NCI-H2081 treated with DMSO at 0.1 percent for 48 hours (cell line): ENCODE measurements at regions not wholly inside any gene's neighbourhood (a gene's known extent, or its start where the extent isn't known, plus 50 kb on each side); places are given as distances from the start of the nearest gene placed in this dataset.

Experiments
- DNase-seq: peaks from one replicate; lab custom pipeline; 2025; lab: John Stamatoyannopoulos, UW

DNA sequence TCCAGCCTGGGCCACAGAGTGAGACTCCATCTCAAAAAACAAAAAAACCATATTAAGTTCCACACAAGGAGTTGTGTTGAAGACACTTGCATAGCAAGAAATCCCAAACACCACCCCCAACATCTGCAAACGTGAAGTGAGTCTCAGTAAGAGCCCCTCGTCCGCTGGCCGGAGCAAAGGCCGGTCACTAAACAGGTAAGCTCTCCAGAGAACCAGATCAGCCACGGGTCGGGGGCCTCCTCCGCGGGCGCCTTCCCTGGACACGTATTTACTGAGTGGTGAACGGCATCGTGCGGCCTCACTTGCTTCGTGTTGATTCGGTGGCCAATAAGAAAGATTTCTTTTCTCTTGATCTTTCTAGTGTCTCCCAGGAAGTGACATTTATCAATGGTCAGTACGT is 93.6 kb downstream of the MRPL36 start:
- no peak for DNase-seq

DNA sequence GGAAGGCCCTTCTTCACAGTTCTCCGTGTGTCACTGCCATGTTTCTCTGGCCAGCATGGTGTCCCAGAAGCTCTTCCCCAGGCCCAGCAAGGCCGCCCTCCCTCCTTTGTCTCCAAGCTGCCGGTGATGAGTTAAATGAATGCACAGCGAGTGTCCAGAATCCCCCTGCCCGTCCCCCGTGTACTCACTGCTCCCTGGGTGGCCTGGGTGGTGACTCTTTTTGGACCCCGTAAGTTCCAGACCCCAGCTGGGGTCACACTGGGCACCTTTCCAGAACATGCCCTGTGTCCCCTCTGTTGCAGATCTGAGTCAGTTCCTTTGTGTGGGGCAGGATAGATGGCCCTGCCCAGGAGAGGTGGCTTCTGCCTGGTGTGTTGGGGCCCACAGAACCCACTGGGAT is 95.0 kb downstream of the MRPL36 start:
- no peak for DNase-seq

DNA sequence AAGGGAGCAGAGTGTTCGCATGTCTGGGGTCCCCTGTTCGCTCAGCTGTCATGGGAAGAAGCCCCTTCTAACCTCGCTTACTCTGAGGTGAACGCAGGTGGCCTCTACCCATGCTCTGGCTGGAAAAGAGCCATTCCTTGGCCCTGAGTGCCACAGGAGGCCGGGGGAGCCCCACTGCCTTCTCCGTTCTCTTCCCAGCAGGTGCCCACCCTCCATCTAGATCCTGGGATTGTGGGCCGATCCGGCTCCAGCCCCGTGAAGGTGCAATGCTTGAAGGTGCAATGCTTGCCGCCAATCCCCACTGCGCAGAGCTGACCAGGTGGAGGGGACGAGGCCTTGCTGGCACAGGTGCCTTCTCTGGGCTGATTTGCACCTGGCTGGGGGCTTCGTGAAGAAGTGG is 95.4 kb downstream of the MRPL36 start:
- DNase-seq: no peak

DNA sequence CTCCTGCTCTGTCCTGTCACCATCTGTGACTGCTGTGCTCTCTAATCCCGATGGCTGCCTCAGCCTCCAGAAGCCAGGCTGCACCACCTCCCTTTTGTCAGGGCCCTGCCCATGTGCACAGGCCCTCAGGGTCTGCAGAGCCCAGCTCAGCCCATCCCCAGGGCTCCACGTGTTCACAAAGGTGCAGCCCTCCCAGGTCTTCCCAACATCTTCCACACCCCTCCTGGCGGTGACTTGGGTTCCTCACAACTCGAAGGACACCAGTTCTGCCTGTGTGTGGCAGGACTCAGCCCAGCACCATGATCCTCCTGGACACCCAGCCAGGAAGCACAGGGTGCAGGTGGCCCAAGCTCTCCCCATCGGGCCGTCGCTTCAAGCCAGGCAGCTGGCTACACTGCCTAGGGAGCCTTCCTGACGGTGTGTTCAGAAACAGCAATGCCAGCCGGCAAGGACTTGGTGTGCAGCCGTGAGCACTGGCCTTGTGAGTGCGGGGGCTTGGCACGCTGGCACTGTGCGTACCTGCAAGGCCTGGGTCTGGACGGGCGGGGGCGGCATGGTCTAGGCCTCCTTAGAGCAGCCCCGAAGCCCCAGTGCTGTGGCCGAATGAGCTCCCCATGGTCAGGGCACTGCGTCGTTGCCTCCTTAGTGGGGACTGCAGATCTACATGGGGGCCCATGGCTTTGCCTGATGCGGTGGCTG is 96.1 kb downstream of the MRPL36 start:
- no peak for DNase-seq

DNA sequence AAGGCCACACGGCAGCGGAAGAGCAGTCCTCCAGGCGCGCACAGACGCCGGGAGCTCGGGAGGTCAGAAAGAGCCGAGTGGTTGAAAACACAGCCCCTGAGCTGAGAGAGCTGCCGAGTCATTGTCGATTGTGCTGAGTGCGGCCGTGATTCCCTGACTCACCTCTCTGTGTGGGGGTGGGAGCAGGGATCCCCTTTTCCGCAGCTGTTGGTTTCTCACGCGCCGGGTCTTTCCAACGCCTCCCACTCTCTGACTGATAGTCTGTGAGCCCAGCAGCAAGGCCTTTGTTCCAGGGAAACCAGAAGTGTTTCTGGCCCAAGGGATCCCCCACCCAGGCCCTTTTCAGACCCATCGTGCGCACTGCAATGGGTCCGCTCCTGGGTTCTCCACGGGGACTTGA is 97.3 kb downstream of the MRPL36 start:
- DNase-seq: no peak

DNA sequence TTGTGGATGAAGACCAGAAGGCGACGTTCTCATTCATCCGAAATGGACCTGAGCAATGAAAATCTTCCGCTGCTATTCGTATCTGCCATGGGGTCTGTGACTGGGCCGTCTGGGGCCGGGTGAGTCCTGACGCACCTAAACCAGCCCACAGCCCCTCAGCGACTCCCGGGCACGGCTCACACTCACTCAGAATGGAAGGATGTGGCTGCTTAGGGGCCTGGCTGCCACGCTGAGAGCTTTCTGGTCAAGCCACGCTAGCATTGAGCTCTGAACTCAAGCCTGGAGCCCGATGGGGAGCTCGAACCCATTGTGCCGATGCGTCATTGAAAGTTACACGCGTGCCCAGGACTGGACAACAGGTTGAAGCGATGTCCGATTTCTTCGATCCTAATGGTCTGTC is 97.8 kb downstream of the MRPL36 start:
- no peak for DNase-seq

DNA sequence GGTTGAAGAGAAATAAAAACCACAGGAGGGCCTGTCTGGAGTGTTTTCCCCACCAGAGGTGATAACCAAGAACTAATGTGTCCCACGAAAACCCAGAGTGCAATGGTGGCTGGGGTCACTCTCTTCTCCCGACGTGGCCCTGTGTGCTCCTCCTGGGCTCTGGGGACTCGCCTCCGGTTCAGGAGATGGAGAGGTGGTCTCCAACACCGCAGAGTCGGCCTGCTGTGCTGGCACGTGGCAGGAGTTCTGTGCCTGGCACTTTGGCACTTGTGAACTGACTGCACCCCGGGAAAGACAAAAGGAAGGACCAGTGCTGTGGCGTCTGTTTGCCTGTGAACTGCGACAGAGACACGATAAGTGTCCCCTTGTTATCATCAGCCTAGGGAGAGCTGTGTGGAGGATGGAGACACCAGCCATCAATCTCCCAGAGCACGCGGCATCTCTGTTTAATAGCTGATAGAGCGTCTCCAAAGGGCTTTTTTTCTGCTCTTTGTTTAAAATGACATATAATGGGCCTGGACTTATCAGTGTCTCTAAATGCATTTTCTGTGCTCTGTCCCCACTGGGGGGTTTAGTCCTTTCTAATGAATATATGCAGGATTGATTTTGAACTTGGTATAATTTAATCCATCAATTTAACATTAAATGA is 98.3 kb downstream of the MRPL36 start:
- DNase-seq: no peak

DNA sequence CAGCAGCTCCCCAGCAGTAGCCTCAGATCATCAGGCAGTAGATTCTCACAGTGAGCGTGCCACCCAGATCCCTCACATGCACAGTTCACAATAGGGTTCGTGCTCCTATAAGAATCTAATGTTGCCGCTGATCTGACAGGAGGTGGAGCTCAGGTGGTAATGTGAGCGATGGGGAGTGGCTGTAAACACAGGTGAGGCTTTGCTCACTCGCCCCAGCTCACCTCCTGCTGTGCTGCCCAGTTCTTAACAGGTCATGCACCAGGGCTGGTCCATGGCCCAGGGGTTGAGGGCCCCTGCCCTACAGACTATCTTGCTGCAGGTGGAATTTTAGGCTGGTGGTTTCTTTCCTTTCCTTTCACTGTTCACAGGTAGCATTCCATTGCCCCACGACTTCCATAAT is 100.2 kb downstream of the MRPL36 start:
- DNase-seq: no peak

DNA sequence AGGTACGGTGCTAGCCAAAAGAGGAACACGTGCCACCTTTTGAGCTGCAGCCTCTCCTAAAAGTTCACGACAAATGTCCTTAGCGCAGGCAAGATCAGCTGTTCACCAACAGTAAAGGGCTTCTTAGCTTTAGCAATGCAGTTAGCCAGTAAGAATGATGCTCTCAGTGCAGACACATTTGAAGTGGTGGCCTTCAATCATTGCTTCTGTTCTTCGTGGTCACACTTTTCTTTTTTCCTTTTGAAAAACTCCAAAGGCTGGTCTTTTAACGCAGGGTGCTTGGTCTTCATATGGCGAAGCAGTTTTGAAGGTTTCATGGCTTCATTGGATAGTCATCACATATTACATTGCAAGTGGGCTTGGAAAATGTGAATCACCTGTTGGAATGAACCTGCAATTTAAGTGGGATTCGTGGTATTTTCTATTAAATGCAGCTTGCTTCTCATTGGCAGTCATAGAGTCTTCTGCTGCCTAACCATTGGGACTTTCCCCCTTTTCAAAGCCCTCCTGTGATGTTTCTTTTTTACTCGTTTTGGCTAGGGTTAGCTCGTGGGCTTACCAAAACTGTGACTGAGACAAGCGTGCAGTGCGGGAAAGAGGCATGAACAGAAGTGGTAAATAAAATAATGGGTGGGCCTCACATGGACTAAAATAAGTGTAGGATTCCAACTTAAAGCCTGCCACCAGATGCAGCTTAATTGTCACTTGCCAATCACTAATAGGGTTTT is 100.9 kb downstream of the MRPL36 start:
- no peak for DNase-seq

DNA sequence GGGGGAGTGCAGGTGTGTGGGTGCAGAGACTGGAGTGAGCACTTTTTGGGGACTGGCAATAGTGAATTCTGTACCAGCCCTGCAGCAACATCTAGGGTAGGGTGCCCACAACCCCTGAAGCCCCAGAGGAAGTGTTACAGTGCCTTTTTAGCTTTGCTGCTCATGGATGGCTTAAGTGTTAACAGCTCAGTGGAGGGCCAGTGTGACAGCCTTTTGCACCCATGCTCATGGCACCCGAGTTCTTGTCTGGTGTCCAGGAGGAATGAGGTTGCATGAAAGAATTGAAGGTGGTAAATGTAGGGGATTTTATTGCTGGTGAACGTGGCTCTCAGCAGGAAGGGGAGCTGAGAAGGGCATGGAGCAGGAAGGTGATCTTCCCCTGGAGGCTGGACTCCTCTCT is 107.3 kb downstream of the MRPL36 start:
- DNase-seq: no peak

DNA sequence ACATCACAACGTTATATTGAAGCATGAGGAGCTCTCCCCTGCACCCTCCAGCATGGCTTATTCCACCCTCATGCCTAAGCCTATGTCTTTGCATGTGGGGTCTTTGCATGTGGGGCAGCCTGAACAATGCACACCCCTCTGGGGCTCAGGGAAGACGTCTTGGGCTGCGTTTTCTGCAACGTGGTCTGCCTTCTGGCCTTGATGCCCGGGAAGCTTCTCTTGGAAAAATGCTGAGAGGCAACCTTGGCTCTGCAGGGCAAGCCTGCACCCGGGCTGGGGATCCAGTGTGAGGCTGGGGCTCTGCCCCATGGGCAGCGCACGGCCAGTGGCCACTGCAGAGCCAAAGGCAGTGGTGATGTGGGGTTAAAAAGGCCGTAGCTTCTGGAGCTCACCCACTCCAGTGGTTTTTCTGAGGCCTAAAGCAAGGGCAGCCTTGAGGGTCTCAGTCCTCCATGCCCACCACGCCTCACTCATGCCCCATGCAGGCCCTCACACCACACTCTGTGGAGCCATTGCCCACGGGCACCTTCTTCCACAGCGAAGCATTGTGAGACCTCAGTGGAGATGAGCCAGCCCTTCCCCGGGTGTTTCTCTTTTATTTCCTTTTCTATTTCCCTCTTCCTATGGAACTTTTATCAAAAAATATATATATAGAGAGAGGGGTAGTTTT is 112.2 kb downstream of the MRPL36 start:
- no peak for DNase-seq

DNA sequence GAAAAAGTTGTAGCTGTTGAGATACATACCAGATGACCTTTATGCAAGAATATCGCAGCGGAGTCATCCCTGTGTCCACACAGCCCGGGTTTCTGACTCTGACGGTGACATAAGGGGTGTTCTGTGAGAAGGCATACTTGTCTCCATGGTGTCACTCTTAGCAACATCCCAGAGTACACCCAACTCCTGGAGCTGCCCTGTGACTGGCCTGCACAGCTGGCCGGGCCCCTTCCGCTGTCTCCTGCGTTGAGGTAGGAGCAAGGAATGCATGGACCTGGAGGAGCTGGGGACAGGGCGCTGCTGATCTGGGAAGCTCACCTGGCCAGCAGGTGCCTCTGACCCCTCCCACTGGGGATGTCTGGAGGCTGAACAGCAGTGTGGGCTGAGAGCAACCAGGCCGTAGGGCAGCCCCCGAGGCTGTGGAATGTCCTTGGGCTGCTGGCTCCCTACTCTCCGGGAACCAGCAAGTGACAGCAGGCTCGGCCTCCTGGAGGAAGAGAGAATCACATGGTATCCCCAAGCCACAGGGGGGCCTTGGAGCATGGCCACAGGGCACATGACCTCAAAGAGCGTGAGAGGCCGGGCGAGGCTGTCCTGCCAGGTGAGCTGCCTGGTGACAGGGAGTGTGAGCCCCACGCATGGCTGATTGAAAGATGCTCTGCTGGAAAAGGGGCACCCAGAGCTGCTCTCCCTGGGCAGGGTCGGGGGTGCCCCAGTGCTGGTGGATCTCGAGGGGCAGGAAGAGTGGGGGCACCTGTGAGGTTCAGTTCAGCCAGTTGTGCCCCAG is 113.4 kb downstream of the MRPL36 start:
- DNase-seq: no peak

DNA sequence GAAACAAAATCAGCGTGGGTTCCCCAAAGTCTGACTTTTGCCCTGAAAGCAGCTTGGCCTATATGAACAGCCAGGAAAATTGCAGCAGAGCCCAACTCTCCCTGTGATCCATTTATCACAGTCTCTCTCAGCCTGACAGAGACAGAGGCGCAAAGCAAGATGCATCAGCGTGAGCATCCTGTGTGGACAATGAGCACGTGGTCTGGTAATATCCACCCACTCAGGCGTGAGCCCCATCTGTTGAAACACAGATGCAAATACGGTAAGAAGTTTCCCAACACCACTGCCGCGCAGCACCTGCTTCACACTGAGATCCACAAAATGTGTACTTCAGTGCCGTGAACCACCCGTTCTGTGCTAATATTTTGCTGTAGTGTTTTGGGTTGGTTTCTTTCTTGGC is 114.6 kb downstream of the MRPL36 start:
- no peak for DNase-seq

DNA sequence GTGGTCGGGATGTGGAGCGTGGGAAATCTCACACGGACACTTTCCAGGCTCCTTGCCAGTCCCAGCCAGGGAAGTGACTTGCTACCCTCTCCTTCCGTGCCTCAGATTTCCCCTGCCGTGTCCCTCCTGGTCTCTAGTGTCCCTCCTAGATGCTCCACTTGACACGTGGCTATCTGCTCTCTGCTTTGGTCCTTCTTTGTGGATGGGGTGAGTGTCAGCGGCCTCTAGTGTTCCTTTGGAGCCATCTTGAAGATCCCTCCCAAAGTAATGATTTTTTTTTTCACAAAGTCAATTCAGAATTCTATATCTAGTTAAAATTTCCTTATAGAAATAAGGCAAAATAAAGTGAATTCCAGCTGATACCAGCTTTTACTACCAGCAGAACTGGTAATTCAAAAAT is 117.7 kb downstream of the MRPL36 start:
- no peak for DNase-seq

DNA sequence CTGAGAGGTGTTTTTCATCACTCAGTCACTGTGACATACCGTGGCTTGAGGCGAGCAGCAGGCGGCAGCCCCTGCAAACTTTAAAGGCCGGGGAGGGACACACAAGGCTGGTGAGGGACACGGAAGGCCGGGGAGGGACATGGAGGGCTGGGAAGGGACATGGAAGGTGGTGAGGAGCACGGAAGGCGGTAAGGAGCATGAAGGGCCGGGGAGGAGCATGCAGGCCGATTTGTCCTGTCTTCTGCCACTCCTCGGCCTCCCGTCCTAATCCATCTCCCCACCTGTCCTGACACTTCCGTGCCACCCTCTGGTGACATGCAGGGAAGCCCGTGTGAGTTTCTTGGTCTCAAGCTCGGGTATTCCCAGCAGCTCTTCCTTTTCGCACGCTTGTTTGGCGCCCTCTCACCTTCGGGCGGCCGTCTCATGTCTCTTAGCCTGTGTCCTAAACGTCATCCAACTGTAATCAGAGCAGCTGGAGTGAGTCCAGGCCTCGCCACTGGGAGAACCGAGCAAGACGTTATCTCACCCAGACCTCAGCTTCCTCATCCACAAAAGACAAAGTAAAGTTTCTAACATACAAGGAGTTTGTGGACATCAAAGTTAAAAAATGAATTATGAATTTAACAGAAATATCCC is 126.5 kb downstream of the MRPL36 start:
- DNase-seq: no peak

DNA sequence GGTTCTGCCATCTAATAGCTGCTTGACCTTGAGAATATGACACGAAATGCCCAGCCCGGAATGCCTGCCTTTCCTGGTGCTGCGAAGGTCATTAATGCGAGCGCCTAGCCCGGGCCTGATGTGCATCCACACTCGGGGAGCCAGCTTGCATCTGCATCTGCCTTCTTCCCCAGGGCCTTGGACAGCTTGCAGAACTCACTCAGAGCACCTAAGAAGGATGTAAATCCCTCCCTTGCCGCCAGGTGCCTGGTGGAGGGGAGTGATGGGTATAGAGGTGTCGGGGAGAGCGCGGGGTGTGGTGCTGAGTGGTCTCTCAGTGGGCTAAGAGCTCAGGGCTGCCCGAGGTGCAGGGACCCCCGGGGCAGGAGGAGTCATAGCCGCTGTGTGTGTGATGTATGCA is 127.2 kb downstream of the MRPL36 start:
- no peak for DNase-seq

DNA sequence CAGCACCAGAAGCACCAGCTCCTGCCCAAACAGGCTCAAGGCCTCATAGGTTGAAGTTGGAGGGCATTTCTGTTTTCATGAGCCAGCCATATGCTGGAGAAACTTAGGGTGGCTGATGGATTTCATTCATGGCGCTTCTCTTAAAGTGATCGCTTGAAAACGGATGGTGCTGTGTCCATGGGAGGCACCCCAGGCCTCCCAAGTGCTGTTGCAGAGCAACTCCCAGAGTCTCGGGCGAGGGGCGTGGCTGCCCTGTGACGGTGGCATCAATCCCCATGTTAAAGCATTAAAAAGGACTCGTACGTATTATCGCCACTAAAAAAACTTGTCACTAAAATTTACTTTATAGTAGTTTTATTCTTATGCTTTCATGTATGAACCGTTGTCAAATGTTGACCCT is 128.3 kb downstream of the MRPL36 start:
- no peak for DNase-seq

DNA sequence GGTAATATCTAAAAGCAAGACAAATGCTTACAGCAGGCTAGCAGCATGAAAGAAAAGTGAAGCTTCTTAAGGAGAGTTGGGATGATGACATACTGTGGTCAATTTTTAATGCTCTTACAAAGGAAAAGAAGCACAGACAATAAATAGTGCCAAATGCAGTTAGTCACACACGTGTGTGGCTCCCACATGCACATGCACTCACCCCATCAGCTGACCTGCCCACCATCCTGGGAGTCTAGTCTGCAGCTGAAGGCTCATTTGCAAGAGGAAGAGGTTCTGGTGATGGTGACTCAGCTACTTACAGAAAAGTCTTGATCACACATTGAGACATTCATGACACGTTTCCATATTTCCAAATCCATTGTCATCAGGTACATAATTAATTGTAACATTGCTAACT is 129.3 kb downstream of the MRPL36 start:
- DNase-seq: no peak

DNA sequence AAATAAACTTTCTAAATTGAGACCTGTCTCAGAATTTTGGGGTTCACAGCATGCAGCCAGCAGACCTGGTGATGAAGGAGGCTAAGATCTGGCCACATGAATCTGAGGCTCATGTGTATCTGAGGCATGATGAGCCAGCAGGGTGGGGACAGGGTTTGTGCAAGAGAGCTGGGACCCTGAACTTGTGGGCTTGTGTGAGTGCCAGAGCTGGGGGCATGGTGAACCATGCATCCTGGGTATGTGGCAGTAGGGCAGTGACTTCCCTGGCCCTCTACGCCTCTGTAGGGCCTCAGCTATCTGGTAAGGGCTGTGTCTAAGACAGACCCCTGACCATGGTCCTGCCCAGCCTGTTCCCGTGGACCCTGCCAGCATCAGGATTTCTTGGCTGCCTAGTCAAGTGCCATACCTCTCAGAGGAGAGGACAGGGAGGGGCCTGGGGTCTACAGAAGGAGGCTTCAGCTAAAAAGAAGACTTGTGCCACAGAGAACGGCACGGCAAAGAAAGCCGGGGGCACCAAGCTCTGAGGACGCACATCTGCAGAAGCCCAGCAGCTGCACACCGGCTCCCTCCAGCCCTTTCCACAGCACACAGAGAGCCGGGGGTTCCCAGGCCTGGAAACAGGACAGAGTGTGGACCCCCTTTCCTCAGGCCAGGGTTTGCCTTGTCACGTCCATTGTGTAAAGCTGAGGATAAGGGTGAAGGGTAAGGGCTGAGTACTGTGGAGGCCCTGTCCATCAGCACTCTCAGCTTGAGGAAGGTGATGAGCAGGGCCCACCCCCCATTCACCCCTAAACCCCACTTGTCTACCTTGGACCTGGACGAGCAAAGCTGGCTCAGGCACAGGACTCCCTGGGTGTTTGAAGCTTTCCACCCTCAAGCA is 130.1 kb downstream of the MRPL36 start:
- no peak for DNase-seq

DNA sequence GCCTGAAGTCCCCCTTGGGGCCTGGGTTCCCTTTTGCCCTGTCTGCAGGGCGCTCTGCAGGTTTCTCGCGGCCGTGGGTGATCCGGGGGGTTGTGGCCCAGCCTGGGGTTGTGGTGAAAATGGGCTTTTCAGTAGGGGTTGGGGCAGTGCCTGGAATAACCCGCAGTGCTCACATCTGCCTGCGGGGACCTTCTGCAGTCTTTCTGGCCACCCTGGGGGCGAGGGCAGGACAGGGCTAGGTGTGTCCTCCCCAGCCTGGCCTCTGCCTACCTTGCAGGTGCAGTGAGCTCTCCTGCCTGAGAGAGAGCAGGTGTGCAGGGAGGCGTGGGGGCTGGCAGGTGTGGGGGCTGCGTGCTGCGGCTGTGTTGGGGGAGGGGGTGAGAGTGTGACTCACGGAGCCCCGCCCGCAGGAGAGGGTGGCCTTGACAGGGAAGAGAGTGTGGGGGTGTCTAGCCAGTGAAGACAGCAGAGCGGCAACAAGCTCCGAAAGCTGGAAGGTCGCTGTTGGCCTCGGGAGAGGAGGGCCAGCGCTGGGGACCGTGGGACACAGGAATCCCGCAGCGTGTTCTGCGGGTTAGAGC is 131.4 kb downstream of the MRPL36 start:
- no peak for DNase-seq
